Aorta (tissue), 5 donors: ENCODE measurements at regions not wholly inside any gene's neighbourhood (a gene's known extent, or its start where the extent isn't known, plus 50 kb on each side); places are given as distances from the start of the nearest gene placed in this dataset.

Experiments
- ATAC-seq: fragments of 200-7000 bp; cut with Tn5 transposase; one replicate; pipeline ENCODE4 v1.9.1; 2022; ENCODE audit warnings: moderate library complexity; ENCODE audit not compliant: low FRiP score
- DNase-seq, 2 donors: peaks; one replicate each; pipeline ENCODE4 v3.0.0-alpha.2; 2020
- H3K27ac ChIP-seq, 2 donors: one replicate each; pipeline ENCODE4 v1.5.1; 2013; ENCODE audit warnings: low read length in 2 of 2, mild to moderate bottlenecking in 2 of 2, moderate library complexity in 2 of 2, control low read depth in 1 of 2, inconsistent platforms in 1 of 2, low read depth in 1 of 2
- H3K27me3 ChIP-seq, 2 donors: one replicate each; pipeline ENCODE4 v1.6.1; 2013; ENCODE audit warnings: control low read depth in 1 of 2, low read length in 1 of 2, mild to moderate bottlenecking in 1 of 2, moderate library complexity in 1 of 2; ENCODE audit not compliant: insufficient read depth in 2 of 2, control insufficient read depth in 1 of 2
- H3K36me3 ChIP-seq, 2 donors: one replicate each; pipeline ENCODE4 v1.6.1; 2013; ENCODE audit warnings: control low read depth in 1 of 2, low read length in 1 of 2, mild to moderate bottlenecking in 1 of 2; ENCODE audit not compliant: insufficient read depth in 2 of 2, control insufficient read depth in 1 of 2
- H3K4me1 ChIP-seq, 2 donors: one replicate each; pipeline ENCODE4 v1.6.1; 2013; ENCODE audit warnings: low read length in 2 of 2, control low read depth in 1 of 2, mild to moderate bottlenecking in 1 of 2, moderate library complexity in 1 of 2; ENCODE audit not compliant: insufficient read depth in 2 of 2, control insufficient read depth in 1 of 2
- H3K4me3 ChIP-seq, 2 donors: one replicate each; pipeline ENCODE4 v1.5.1; 2013; ENCODE audit warnings: low read length in 2 of 2, control low read depth in 1 of 2, mild to moderate bottlenecking in 1 of 2
- H3K9me3 ChIP-seq: one replicate; pipeline ENCODE4 v1.6.1; 2013; ENCODE audit warnings: mild to moderate bottlenecking, low read length; ENCODE audit not compliant: control insufficient read depth
- WGBS, 2 donors: extraction: QIAGEN DNeasy Blood & Tissue Kit; methylation state at CpG; one replicate each; pipeline ENCODE4 v1.1.7; 2013; 5-methylcytosine and 5-hydroxymethylcytosine counted together
- intact Hi-C, 2 donors: fragments of 100-400 bp; cut with DNase I; formaldehyde crosslinking; loops; one replicate each; pipeline versions ENCODE4 v1.14.2 to v1.15.0; 2022
- donor health status: healthy with polysubstance abuse.
- donor health status: Bipolar disorder and iron deficiency.
- donor health status: DM: no; HTN: no; CAD: no.
- donor health status: DM: no; HTN: no; CAD: no.
- donor health status: DM: yes; HTN: yes; CAD: no.

DNA sequence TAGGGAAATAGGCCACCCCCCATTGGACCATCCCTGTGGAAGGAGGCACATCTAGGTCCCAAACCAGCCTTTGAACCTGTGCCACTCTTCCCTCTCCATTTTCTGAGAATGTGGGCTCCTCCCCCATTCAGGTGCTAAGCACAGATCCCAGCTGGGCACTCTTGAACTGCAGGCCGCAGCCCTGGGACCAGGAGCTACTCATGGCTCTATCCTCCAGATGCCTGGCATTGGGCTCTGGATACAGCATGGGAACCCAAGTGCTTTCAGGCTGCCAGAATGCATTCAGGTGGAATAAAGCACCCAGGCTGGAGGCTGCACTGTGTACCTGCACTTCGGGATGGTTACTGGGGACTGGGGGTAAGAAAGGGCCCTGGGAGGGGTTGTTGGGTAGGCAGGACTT lies 1372.3 kb upstream of the SPRY2 start:
- H3K4me3 ChIP-seq: no peak overlapping the region
- no peak for DNase-seq
- ATAC-seq: no peak
- no peaks in the 10 kb centered on the region for H3K27me3 ChIP-seq
- H3K36me3 ChIP-seq: no peaks in the 10 kb centered on the region
- intact Hi-C loops: no loop called here
- no peaks in the 10 kb centered on the region for H3K9me3 ChIP-seq
- 95% methylated on average over 2 of the region's 2 CpGs for WGBS, 2 donors
- no peak overlapping the region for H3K27ac ChIP-seq
- H3K4me1 ChIP-seq: no peaks in the 10 kb centered on the region

- Histone ChIP-seq H3K27me3 (no peaks in the 10 kb centered on the region), H3K9me3 (no peaks in the 10 kb centered on the region), H3K4me3 (no peak overlapping the region), H3K27ac (no peak overlapping the region), H3K36me3 (no peaks in the 10 kb centered on the region), H3K4me1 (no peaks in the 10 kb centered on the region)
- 84 to 89% methylated on average over 4 of the region's 4 CpGs for WGBS, 2 donors
- ATAC-seq (no peak), DNase-seq (no peak)
- intact Hi-C loops: no loop called here
These were observed 1356.9 kb upstream of the SPRY2 start for GRCh38 chr13:81697826-81698225.

- no peaks in the 10 kb centered on the region for H3K9me3 ChIP-seq
- H3K4me1 ChIP-seq: no peaks in the 10 kb centered on the region
- H3K36me3 ChIP-seq: no peaks in the 10 kb centered on the region
- H3K27me3 ChIP-seq: no peaks in the 10 kb centered on the region
- no peak for ATAC-seq
- WGBS, 2 donors: 47 to 50% methylated on average over 2 of the region's 2 CpGs
- no peak overlapping the region for H3K4me3 ChIP-seq
- no peak for DNase-seq
- no peak overlapping the region for H3K27ac ChIP-seq
- intact Hi-C loops: no loop called here
These were observed 1346.0 kb upstream of the SPRY2 start for GRCh38 chr13:81686877-81687276.

DNA sequence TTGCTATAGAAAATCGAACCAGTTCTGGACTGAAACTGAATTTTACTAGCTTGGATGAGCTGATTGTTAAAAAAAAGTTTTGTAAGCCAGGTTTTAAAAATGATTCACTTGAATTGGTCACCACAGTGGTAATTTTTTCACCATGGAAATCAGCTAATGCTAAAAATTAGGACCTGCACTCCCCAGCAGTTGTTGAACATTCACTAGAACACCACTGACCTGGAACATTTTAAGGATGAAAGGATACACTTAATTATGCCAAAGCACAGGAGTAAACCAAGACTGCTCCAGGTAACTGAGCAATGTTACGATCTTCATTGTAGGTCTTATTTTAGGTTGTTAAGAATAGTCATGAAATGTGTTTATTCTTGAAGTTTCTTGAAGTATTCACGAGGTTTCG lies 1342.6 kb upstream of the SPRY2 start:
- intact Hi-C loops: no loop called here
- H3K36me3 ChIP-seq: no peaks in the 10 kb centered on the region
- WGBS, 2 donors: 75 to 76% methylated on average over 4 of the region's 4 CpGs
- H3K9me3 ChIP-seq: no peaks in the 10 kb centered on the region
- no peak for ATAC-seq
- no peak for DNase-seq
- H3K27me3 ChIP-seq: no peaks in the 10 kb centered on the region
- H3K4me1 ChIP-seq: no peaks in the 10 kb centered on the region
- H3K4me3 ChIP-seq: no peak overlapping the region
- H3K27ac ChIP-seq: no peak overlapping the region

GRCh38 chr13:81682081-81682630 lies 1341.2 kb upstream of the SPRY2 start:
- intact Hi-C loops: no loop called here
- no peak for ATAC-seq
- 69 to 70% methylated on average over 2 of the region's 2 CpGs for WGBS, 2 donors

GRCh38 chr13:81677857-81678256 lies 1336.9 kb upstream of the SPRY2 start:
- Histone ChIP-seq H3K9me3 (no peaks in the 10 kb centered on the region), H3K4me3 (no peak overlapping the region), H3K27ac (no peak overlapping the region), H3K36me3 (no peaks in the 10 kb centered on the region), H3K4me1 (no peaks in the 10 kb centered on the region), H3K27me3 (no peaks in the 10 kb centered on the region)
- no peak for ATAC-seq
- no peak for DNase-seq
- WGBS, 2 donors: 67 to 76% methylated on average over 2 of the region's 2 CpGs
- intact Hi-C loops: no loop called here

More at GRCh38 chr13:81682081-81682630, 1341.2 kb upstream of the SPRY2 start:
- Histone ChIP-seq H3K36me3 (no peaks in the 10 kb centered on the region), H3K9me3 (no peaks in the 10 kb centered on the region), H3K27ac (no peak overlapping the region), H3K4me1 (no peaks in the 10 kb centered on the region), H3K27me3 (no peaks in the 10 kb centered on the region), H3K4me3 (no peak overlapping the region)
- no peak for DNase-seq

- H3K4me3 ChIP-seq: no peak overlapping the region
- intact Hi-C loops: no loop called here
- ATAC-seq: no peak
- 88 to 92% methylated on average over 11 of the region's 11 CpGs for WGBS, 2 donors
- no peak for DNase-seq
- no peaks in the 10 kb centered on the region for H3K9me3 ChIP-seq
- no peaks in the 10 kb centered on the region for H3K36me3 ChIP-seq
- no peaks in the 10 kb centered on the region for H3K4me1 ChIP-seq
- no peak overlapping the region for H3K27ac ChIP-seq
- H3K27me3 ChIP-seq: no peaks in the 10 kb centered on the region
These were observed 1335.1 kb upstream of the SPRY2 start for GRCh38 chr13:81676008-81676407.

GRCh38 chr13:81671064-81671463 lies 1330.1 kb upstream of the SPRY2 start:
- no peaks in the 10 kb centered on the region for H3K4me1 ChIP-seq
- no peaks in the 10 kb centered on the region for H3K9me3 ChIP-seq
- 13 to 21% methylated on average over 3 of the region's 3 CpGs for WGBS, 2 donors
- ATAC-seq: no peak
- no peaks in the 10 kb centered on the region for H3K36me3 ChIP-seq
- intact Hi-C loops: no loop called here
- no peaks in the 10 kb centered on the region for H3K27me3 ChIP-seq
- H3K27ac ChIP-seq: no peak overlapping the region
- H3K4me3 ChIP-seq: no peak overlapping the region
- no peak for DNase-seq

- H3K27me3 ChIP-seq: no peaks in the 10 kb centered on the region
- H3K36me3 ChIP-seq: no peaks in the 10 kb centered on the region
- H3K27ac ChIP-seq: no peak overlapping the region
- intact Hi-C loops: no loop called here
- no peak for ATAC-seq
- no peaks in the 10 kb centered on the region for H3K4me1 ChIP-seq
- no peaks in the 10 kb centered on the region for H3K9me3 ChIP-seq
- WGBS, 2 donors: 83 to 85% methylated on average over 2 of the region's 2 CpGs
- H3K4me3 ChIP-seq: no peak overlapping the region
- no peak for DNase-seq
These were observed 1329.1 kb upstream of the SPRY2 start for GRCh38 chr13:81670048-81670447.
